ENCODE measurements at regions not wholly inside any gene's neighbourhood (a gene's known extent, or its start where the extent isn't known, plus 50 kb on each side); places are given as distances from the start of the nearest gene placed in this dataset.
A peak's percentile ranks its signal among the peaks of the same experiment; 100 is the strongest.

DNA sequence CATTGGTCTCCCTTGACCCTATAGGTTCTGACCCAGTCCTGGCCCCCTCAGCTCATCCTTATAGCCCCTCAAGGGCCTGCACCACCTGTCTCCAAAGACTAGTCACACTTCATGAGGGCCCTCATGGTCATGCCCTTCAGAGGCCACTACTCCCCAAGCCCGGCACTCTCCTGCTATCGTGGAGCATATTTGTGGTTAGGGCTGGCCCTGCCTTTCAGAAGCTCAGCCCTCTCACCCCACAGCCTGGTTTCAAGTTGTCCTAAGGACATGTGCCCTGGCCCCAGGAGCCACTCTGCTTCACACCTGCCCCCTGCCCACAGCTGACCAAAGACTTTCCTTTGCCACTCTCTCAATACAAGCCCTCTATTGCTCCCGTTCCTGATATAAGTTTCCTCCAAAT lies 60.3 kb upstream of the LBX1 start:
- Histone ChIP-seq H3K27ac (no peak overlapping the region), H3K9me3 (no peaks in the 10 kb centered on the region), H3K4me3 (no peak overlapping the region), H3K36me3 (no peaks in the 10 kb centered on the region), H3K27me3 (peaks cover 2 to 57% of the 10 kb centered on the region in 2 donors), H3K4me1 (peaks cover 0 to 9% of the 10 kb centered on the region in 2 donors)
- intact Hi-C loops (cut with DNase I; ENCODE audit: low total_unique reads), result no loop called here
- TF ChIP-seq POLR2AphosphoS5 (IDR thresholded peaks at IDR 0.05), result no peak
- TF ChIP-seq, protein P1, sequence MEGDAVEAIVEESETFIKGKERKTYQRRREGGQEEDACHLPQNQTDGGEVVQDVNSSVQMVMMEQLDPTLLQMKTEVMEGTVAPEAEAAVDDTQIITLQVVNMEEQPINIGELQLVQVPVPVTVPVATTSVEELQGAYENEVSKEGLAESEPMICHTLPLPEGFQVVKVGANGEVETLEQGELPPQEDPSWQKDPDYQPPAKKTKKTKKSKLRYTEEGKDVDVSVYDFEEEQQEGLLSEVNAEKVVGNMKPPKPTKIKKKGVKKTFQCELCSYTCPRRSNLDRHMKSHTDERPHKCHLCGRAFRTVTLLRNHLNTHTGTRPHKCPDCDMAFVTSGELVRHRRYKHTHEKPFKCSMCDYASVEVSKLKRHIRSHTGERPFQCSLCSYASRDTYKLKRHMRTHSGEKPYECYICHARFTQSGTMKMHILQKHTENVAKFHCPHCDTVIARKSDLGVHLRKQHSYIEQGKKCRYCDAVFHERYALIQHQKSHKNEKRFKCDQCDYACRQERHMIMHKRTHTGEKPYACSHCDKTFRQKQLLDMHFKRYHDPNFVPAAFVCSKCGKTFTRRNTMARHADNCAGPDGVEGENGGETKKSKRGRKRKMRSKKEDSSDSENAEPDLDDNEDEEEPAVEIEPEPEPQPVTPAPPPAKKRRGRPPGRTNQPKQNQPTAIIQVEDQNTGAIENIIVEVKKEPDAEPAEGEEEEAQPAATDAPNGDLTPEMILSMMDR (IDR thresholded peaks at IDR 0.05), result no peak
- no peak for TF ChIP-seq POLR2A (IDR thresholded peaks at IDR 0.05)
- no peak for DNase-seq (ENCODE audit: low spot score in 2 of 2)

DNA sequence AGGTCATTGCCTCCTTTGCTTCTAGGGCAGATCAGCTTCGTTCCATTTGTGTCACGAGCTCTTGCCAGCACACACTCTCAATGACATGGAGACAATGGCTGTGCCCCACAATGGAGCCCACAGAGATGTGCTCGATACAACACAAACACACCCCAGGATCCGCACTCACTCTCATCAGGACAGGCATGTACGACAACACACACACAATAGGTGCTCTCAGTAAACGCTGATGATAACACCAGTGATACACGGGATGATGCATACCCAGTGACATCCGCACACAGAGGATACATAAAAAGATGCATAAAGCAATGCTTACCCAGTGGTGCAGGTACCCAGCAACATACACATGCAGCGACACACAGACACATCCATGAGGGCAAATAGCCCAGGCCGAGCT lies 61.2 kb upstream of the LBX1 start:
- H3K36me3 ChIP-seq, result no peaks in the 10 kb centered on the region
- H3K4me3 ChIP-seq, result no peak overlapping the region
- peaks cover 0 to 9% of the 10 kb centered on the region in 2 donors for H3K4me1 ChIP-seq
- no peak for DNase-seq (ENCODE audit: low spot score in 2 of 2)
- peaks cover 2 to 48% of the 10 kb centered on the region in 2 donors for H3K27me3 ChIP-seq
- no peak overlapping the region for H3K27ac ChIP-seq
- intact Hi-C loops (cut with DNase I; ENCODE audit: low total_unique reads), result no loop called here
- TF ChIP-seq, protein P1 (IDR thresholded peaks at IDR 0.05), result no peak
- H3K9me3 ChIP-seq, result no peaks in the 10 kb centered on the region

DNA sequence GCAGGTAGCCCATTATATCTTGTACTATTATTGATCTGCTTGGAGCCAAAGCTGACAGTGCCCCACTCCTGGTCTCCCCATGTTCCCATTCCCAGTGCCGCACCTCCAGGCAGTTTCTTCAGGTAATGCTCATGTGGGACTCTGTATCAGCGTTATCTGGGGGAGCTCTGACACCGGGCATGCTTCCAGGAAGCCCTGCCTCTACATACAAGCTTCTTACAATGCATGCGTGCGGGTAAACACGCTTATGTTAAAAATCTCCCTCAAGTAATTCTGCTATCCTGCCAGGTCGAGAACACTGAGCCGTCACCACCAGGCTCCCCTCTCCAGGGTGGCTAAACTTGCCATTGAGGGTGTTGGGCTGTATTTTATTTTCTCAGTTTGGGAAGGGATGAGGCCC lies 61.6 kb upstream of the LBX1 start:
- intact Hi-C loops (cut with DNase I; ENCODE audit: low total_unique reads), result no loop called here
- Histone ChIP-seq H3K4me3 (peak overlapping the region in 2 of 3 donors; percentile 61 to 86), H3K27me3 (peaks cover 2 to 47% of the 10 kb centered on the region in 2 donors)

GRCh38 chr10:101291331-101292193 lies 62.3 kb upstream of the LBX1 start:
- Histone ChIP-seq H3K27me3 (peaks cover 2 to 41% of the 10 kb centered on the region in 2 donors), H3K27ac (no peak overlapping the region), H3K4me3 (peak overlapping the region; percentile 23 to 86 (median 61)), H3K36me3 (no peaks in the 10 kb centered on the region), H3K9me3 (no peaks in the 10 kb centered on the region), H3K4me1 (peaks cover 0 to 9% of the 10 kb centered on the region in 2 donors)
- DNase-seq (ENCODE audit: low spot score in 2 of 2), result peak in 1 of 2 donors; percentile 22
- intact Hi-C loops (cut with DNase I; ENCODE audit: low total_unique reads), result no loop called here
- TF ChIP-seq POLR2AphosphoS5 (IDR thresholded peaks at IDR 0.05) (no peak), POLR2A (IDR thresholded peaks at IDR 0.05) (no peak)
- TF ChIP-seq, protein P1 (IDR thresholded peaks at IDR 0.05), result peak; percentile 47 to 55 (median 48)

More for the DNA sequence above, 61.6 kb upstream of the LBX1 start:
- H3K27ac ChIP-seq, result no peak overlapping the region
- no peaks in the 10 kb centered on the region for H3K9me3 ChIP-seq
- no peaks in the 10 kb centered on the region for H3K36me3 ChIP-seq
- TF ChIP-seq, protein P1 (IDR thresholded peaks at IDR 0.05), result no peak
- TF ChIP-seq POLR2A (IDR thresholded peaks at IDR 0.05) (no peak), POLR2AphosphoS5 (IDR thresholded peaks at IDR 0.05) (no peak)
- no peak for DNase-seq (ENCODE audit: low spot score in 2 of 2)
- H3K4me1 ChIP-seq, result peaks cover 0 to 9% of the 10 kb centered on the region in 2 donors

All from breast epithelium (tissue), 4 donors.